DOHH2 (cell line): ENCODE measurements at regions not wholly inside any gene's neighbourhood (a gene's known extent, or its start where the extent isn't known, plus 50 kb on each side); places are given as distances from the start of the nearest gene placed in this dataset.
A peak's percentile ranks its signal among the peaks of the same experiment; 100 is the strongest.

ENCODE experiments used
- H3F3A ChIP-seq: fragments of 200-600 bp; sonication (generic), shearing (Covaris generic); 2 replicates; pipeline ENCODE4 v1.6.0; 2016; ENCODE audit warnings: antibody characterized with exemption, mild to moderate bottlenecking; ENCODE audit not compliant: control insufficient read depth, insufficient read depth
- H3K27ac ChIP-seq: fragments of 200-600 bp; sonication (generic); 2 replicates; pipeline ENCODE4 v1.5.1; 2014; ENCODE audit warnings: low read depth, mild to moderate bottlenecking, low read length, moderate library complexity
- H3K27me3 ChIP-seq: fragments of 200-600 bp; sonication (generic); 2 replicates; pipeline ENCODE4 v1.6.1; 2014; ENCODE audit warnings: mild to moderate bottlenecking, low read length, mixed read lengths; ENCODE audit not compliant: control insufficient read depth
- H3K36me3 ChIP-seq: fragments of 200-600 bp; sonication (generic); 2 replicates; pipeline ENCODE4 v1.6.1; 2014; ENCODE audit warnings: mild to moderate bottlenecking, low read length, moderate library complexity, mixed read lengths; ENCODE audit not compliant: control insufficient read depth
- H3K4me1 ChIP-seq: fragments of 200-600 bp; sonication (generic); 2 replicates; pipeline ENCODE4 v1.6.1; 2014; ENCODE audit warnings: mild to moderate bottlenecking, low read length, mixed read lengths; ENCODE audit not compliant: control insufficient read depth
- H3K4me2 ChIP-seq: fragments of 200-600 bp; sonication (generic); 2 replicates; pipeline ENCODE4 v1.6.0; 2014; ENCODE audit warnings: mild to moderate bottlenecking, low read length, moderate library complexity
- H3K4me3 ChIP-seq: fragments of 200-600 bp; sonication (generic); 2 replicates; pipeline ENCODE4 v1.5.1; 2014; ENCODE audit warnings: mild to moderate bottlenecking, low read length, mixed read lengths
- H3K79me2 ChIP-seq: fragments of 200-600 bp; sonication (generic); 2 replicates; pipeline ENCODE4 v1.6.1; 2014; ENCODE audit warnings: mild to moderate bottlenecking, low read length, mixed read lengths; ENCODE audit not compliant: control insufficient read depth
- H3K9me2 ChIP-seq: fragments of 200-600 bp; sonication (generic); replicated peaks from 2 replicates; pipeline ENCODE4 v1.6.1; 2014; ENCODE audit warnings: mild to moderate bottlenecking, low read length, mixed read lengths; ENCODE audit not compliant: control insufficient read depth
- H3K9me3 ChIP-seq: fragments of 200-600 bp; sonication (generic); 2 replicates; pipeline ENCODE4 v1.6.1; 2014; ENCODE audit warnings: antibody characterized with exemption, low read length, mixed read lengths; ENCODE audit not compliant: control insufficient read depth, insufficient read depth
- H4K20me1 ChIP-seq: fragments of 200-600 bp; sonication (generic); 2 replicates; pipeline ENCODE4 v1.6.0; 2014; ENCODE audit warnings: low read depth, mild to moderate bottlenecking, antibody characterized with exemption, low read length, moderate library complexity; ENCODE audit not compliant: control insufficient read depth, insufficient read depth
- CTCF ChIP-seq: fragments of 200-600 bp; sonication (generic); IDR thresholded peaks from one replicate; pipeline ENCODE4 v1.5.1; 2014; ENCODE audit warnings: antibody characterized with exemption, mild to moderate bottlenecking, low read depth, low read length; ENCODE audit not compliant: poor library complexity, severe bottlenecking
- EZH2phosphoT487 ChIP-seq: fragments of 200-600 bp; sonication (generic); IDR thresholded peaks from 2 replicates; pipeline ENCODE4 v1.6.1; 2017; ENCODE audit warnings: borderline replicate concordance, mild to moderate bottlenecking, antibody characterized with exemption, low read length, moderate library complexity, mixed read lengths

GRCh38 chr7:41136551-41136950, 566.3 kb downstream of the INHBA start:
- no peaks in the 10 kb centered on the region for H3K9me2 ChIP-seq
- no peaks in the 10 kb centered on the region for H3K79me2 ChIP-seq
- no peak overlapping the region for H3K4me3 ChIP-seq
- H3K27ac ChIP-seq: no peak overlapping the region
- no peak for TF ChIP-seq EZH2phosphoT487
- no peak for TF ChIP-seq CTCF
- no peaks in the 10 kb centered on the region for H3F3A ChIP-seq
- no peaks in the 10 kb centered on the region for H3K27me3 ChIP-seq
- no peaks in the 10 kb centered on the region for H3K9me3 ChIP-seq
- no peak overlapping the region for H3K4me2 ChIP-seq
- H4K20me1 ChIP-seq: no peaks in the 10 kb centered on the region
- peaks cover 34% of the 10 kb centered on the region for H3K4me1 ChIP-seq
- no peaks in the 10 kb centered on the region for H3K36me3 ChIP-seq

- H3K36me3 ChIP-seq: no peaks in the 10 kb centered on the region
- no peaks in the 10 kb centered on the region for H3K9me3 ChIP-seq
- H3K79me2 ChIP-seq: no peaks in the 10 kb centered on the region
- H3F3A ChIP-seq: no peaks in the 10 kb centered on the region
- H3K4me2 ChIP-seq: no peak overlapping the region
- no peaks in the 10 kb centered on the region for H4K20me1 ChIP-seq
- peaks cover 39% of the 10 kb centered on the region for H3K4me1 ChIP-seq
- no peak overlapping the region for H3K27ac ChIP-seq
- no peak overlapping the region for H3K4me3 ChIP-seq
- no peaks in the 10 kb centered on the region for H3K27me3 ChIP-seq
- H3K9me2 ChIP-seq: no peaks in the 10 kb centered on the region
- no peak for TF ChIP-seq EZH2phosphoT487
- TF ChIP-seq CTCF: no peak
Measured at GRCh38 chr7:41135511-41135910, 567.4 kb downstream of the INHBA start.

GRCh38 chr7:41134300-41135255, 568.3 kb downstream of the INHBA start:
- Histone ChIP-seq H3K79me2 (no peaks in the 10 kb centered on the region), H3K4me3 (peak overlapping the region; percentile 19), H3K4me2 (peak overlapping the region; percentile 42), H4K20me1 (no peaks in the 10 kb centered on the region), H3K9me2 (no peaks in the 10 kb centered on the region), H3F3A (no peaks in the 10 kb centered on the region), H3K27me3 (no peaks in the 10 kb centered on the region), H3K9me3 (no peaks in the 10 kb centered on the region), H3K36me3 (no peaks in the 10 kb centered on the region), H3K27ac (peak overlapping the region; percentile 31), H3K4me1 (peaks cover 45% of the 10 kb centered on the region)
- TF ChIP-seq CTCF (no peak), EZH2phosphoT487 (no peak)
